Uterus (tissue), 3 donors: ENCODE measurements at regions not wholly inside any gene's neighbourhood (a gene's known extent, or its start where the extent isn't known, plus 50 kb on each side); places are given as distances from the start of the nearest gene placed in this dataset.

Source experiments
- DNase-seq, 2 donors: peaks; one replicate each; pipeline ENCODE4 v3.0.0-alpha.2; 2019 to 2020
- H3K27ac ChIP-seq, 2 donors: fragments of 200-600 bp; sonication (generic); 1 replicate in 1 of 2; 2 replicates in 1 of 2; pipeline ENCODE4 v1.5.1; 2016 to 2018
- H3K27me3 ChIP-seq, 2 donors: fragments of 200-600 bp; sonication (generic); one replicate each; pipeline ENCODE4 v1.5.1; 2018 to 2019; ENCODE audit warnings: control low read depth in 1 of 2
- H3K36me3 ChIP-seq, 2 donors: fragments of 200-600 bp; sonication (generic); one replicate each; pipeline ENCODE4 v1.5.1; 2019; ENCODE audit warnings: control low read depth in 1 of 2
- H3K4me1 ChIP-seq, 2 donors: fragments of 200-600 bp; sonication (generic); one replicate each; pipeline ENCODE4 v1.5.1; 2018 to 2019; ENCODE audit warnings: control low read depth in 1 of 2
- H3K4me3 ChIP-seq, 2 donors: fragments of 200-600 bp; sonication (generic); 1 replicate in 1 of 2; 2 replicates in 1 of 2; pipeline ENCODE4 v1.5.1; 2018 to 2019; ENCODE audit warnings: mild to moderate bottlenecking in 1 of 2
- H3K9me3 ChIP-seq, 2 donors: fragments of 200-600 bp; sonication (generic); one replicate each; pipeline ENCODE4 v1.5.1; 2019; ENCODE audit warnings: control low read depth in 1 of 2
- POLR2A ChIP-seq, 2 donors: fragments of 450-650 bp; IDR thresholded peaks; one replicate each; pipeline ENCODE4 v1.6.1; 2016; ENCODE audit warnings: antibody characterized with exemption in 2 of 2, mild to moderate bottlenecking in 1 of 2, moderate library complexity in 1 of 2
- intact Hi-C: fragments of 100-400 bp; cut with DNase I; formaldehyde crosslinking; loops from one replicate; pipeline ENCODE4 v1.15.1; 2023; ENCODE audit warnings: low total_unique reads
- TF ChIP-seq, protein P1 (sequence below), 4 experiments: fragments of 200-600 bp in 2 of 4; fragments of 450-650 bp in 2 of 4; sonication (generic) in 2 of 4; IDR thresholded peaks; one replicate each; pipeline ENCODE4 v1.5.1; 2016 to 2019; ENCODE audit warnings: antibody characterized with exemption in 4 of 4, mild to moderate bottlenecking in 2 of 4, moderate library complexity in 1 of 4
- donor health status: DM: yes; HTN: yes; CAD: no.

DNA sequence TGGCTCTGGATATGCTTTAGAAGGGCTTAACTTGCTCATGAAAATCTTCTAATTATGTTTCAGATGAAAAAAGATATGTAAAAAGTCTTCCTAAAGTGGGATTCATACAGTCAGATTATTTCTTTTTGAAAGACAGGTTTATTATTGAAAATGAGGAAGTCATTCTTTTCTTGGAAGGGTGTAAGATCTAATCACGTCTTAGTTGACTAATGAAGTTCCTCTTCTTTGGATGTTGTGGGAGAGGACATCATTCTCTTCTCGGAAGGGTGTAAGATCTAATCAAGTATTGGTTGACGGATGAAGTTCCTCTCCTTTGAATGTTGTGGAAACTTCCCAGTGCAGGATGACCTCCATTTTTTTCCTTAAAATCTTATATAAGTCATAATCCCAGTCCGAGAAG is 74.9 kb downstream of the ALG10 start:
- no peaks in the 10 kb centered on the region for H3K4me1 ChIP-seq
- H3K4me3 ChIP-seq, result no peak overlapping the region
- intact Hi-C loops, result no loop called here
- no peak for TF ChIP-seq POLR2A (IDR thresholded peaks at IDR 0.05)
- TF ChIP-seq, protein P1, sequence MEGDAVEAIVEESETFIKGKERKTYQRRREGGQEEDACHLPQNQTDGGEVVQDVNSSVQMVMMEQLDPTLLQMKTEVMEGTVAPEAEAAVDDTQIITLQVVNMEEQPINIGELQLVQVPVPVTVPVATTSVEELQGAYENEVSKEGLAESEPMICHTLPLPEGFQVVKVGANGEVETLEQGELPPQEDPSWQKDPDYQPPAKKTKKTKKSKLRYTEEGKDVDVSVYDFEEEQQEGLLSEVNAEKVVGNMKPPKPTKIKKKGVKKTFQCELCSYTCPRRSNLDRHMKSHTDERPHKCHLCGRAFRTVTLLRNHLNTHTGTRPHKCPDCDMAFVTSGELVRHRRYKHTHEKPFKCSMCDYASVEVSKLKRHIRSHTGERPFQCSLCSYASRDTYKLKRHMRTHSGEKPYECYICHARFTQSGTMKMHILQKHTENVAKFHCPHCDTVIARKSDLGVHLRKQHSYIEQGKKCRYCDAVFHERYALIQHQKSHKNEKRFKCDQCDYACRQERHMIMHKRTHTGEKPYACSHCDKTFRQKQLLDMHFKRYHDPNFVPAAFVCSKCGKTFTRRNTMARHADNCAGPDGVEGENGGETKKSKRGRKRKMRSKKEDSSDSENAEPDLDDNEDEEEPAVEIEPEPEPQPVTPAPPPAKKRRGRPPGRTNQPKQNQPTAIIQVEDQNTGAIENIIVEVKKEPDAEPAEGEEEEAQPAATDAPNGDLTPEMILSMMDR (IDR thresholded peaks at IDR 0.05), result no peak
- DNase-seq, result no peak
- H3K27me3 ChIP-seq, result no peaks in the 10 kb centered on the region
- H3K9me3 ChIP-seq, result no peaks in the 10 kb centered on the region
- H3K36me3 ChIP-seq, result no peaks in the 10 kb centered on the region
- no peak overlapping the region for H3K27ac ChIP-seq

DNA sequence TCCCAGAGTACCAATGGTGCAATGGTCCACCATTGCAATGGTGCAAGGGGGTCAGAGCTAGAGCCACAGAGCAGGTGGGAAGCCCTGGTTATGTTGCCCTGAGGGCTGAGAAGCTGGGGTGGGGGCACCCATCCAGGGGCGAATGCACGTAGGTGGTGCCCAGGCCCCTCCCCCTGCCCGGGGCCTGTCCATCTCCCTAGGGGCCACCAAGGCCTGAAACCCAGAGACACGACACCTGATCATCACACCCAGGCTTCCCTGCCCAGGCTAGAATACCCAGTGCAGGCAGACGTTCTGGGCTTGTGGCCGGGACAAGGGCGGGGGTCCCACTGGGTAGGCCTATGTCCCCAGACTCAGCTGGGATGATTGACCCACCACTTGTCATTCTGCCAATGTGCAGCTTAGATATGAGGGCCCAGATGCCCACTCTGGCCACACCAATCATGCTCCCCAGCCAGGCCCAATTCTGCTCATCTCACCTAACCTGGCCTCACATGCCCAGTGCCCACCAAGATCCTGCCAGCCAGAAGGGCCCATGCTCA is 83.2 kb downstream of the ALG10 start:
- H3K4me1 ChIP-seq, result no peaks in the 10 kb centered on the region
- H3K27ac ChIP-seq, result no peak overlapping the region
- H3K9me3 ChIP-seq, result no peaks in the 10 kb centered on the region
- no peak for DNase-seq
- no peaks in the 10 kb centered on the region for H3K36me3 ChIP-seq
- intact Hi-C loops, result no loop called here
- TF ChIP-seq, protein P1 (IDR thresholded peaks at IDR 0.05), result no peak
- no peak for TF ChIP-seq POLR2A (IDR thresholded peaks at IDR 0.05)
- no peaks in the 10 kb centered on the region for H3K27me3 ChIP-seq
- no peak overlapping the region for H3K4me3 ChIP-seq

- Histone ChIP-seq H3K36me3 (no peaks in the 10 kb centered on the region), H3K27me3 (no peaks in the 10 kb centered on the region), H3K4me3 (no peak overlapping the region), H3K4me1 (no peaks in the 10 kb centered on the region), H3K9me3 (no peaks in the 10 kb centered on the region), H3K27ac (no peak overlapping the region)
- no peak for TF ChIP-seq POLR2A (IDR thresholded peaks at IDR 0.05)
- TF ChIP-seq, protein P1 (IDR thresholded peaks at IDR 0.05), result no peak
- DNase-seq, result no peak
- intact Hi-C loops, result no loop called here
Observed at GRCh38 chr12:34106172-34106571, 83.9 kb downstream of the ALG10 start.

DNA sequence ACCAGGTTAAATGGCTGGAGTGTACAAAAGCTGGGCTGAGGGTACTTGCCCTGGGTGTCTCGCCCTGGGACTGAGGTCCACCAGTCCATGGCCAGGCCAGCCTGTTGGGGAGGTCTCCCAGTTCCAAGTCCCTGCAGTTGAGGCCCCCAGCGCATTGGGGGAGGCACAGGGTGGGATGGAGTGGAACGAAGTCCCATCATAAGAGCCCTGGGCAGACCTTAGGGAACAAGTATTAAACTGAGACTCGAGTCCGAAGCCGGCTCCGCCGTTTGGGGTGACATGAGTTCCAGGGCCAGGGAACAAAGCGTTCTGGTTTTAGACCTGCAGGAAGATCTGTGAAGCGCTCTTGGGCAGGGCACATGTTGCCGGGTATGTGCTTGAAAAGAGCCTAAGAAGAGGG is 84.7 kb downstream of the ALG10 start:
- no peak for DNase-seq
- intact Hi-C loops, result no loop called here
- Histone ChIP-seq H3K36me3 (no peaks in the 10 kb centered on the region), H3K9me3 (no peaks in the 10 kb centered on the region), H3K4me3 (no peak overlapping the region), H3K4me1 (no peaks in the 10 kb centered on the region), H3K27me3 (no peaks in the 10 kb centered on the region), H3K27ac (no peak overlapping the region)
- TF ChIP-seq, protein P1 (IDR thresholded peaks at IDR 0.05), result no peak
- no peak for TF ChIP-seq POLR2A (IDR thresholded peaks at IDR 0.05)

- TF ChIP-seq, protein P1 (IDR thresholded peaks at IDR 0.05), result no peak
- no peak for TF ChIP-seq POLR2A (IDR thresholded peaks at IDR 0.05)
- no peak overlapping the region for H3K27ac ChIP-seq
- no peaks in the 10 kb centered on the region for H3K27me3 ChIP-seq
- intact Hi-C loops, result no loop called here
- no peaks in the 10 kb centered on the region for H3K36me3 ChIP-seq
- no peaks in the 10 kb centered on the region for H3K9me3 ChIP-seq
- H3K4me3 ChIP-seq, result peak overlapping the region in 1 of 2 donors; percentile 10
- no peak for DNase-seq
- no peaks in the 10 kb centered on the region for H3K4me1 ChIP-seq
Observed at GRCh38 chr12:34107781-34108404, 85.6 kb downstream of the ALG10 start.
